ENCODE measurements at regions not wholly inside any gene's neighbourhood (a gene's known extent, or its start where the extent isn't known, plus 50 kb on each side); places are given as distances from the start of the nearest gene placed in this dataset.

GRCh38 chrX:13179586-13179985, 135.2 kb upstream of the FAM9C start:
- over 99% methylated on average over 3 of the region's 3 CpGs for WGBS
- Histone ChIP-seq H3K36me3 (ENCODE audit: control insufficient read depth in 2 of 2, insufficient read depth in 2 of 2, low read length in 1 of 2) (no peaks in the 10 kb centered on the region), H3K27me3 (ENCODE audit: control insufficient read depth in 2 of 2, insufficient read depth in 1 of 2, low read length in 1 of 2) (no peaks in the 10 kb centered on the region), H3K4me3 (ENCODE audit: low read length in 2 of 2) (no peak overlapping the region), H3K27ac (ENCODE audit: low read depth in 1 of 2, low read length in 1 of 2) (no peak overlapping the region), H3K9me3 (ENCODE audit: control insufficient read depth in 2 of 2, insufficient read depth in 1 of 2, low read length in 1 of 2) (no peaks in the 10 kb centered on the region), H3K4me1 (ENCODE audit: control insufficient read depth in 2 of 2, insufficient read depth in 2 of 2, low read length in 2 of 2) (peaks cover 2 to 19% of the 10 kb centered on the region in 2 donors)
- no peak for DNase-seq (ENCODE audit: low read depth in 6 of 9, low spot score in 9 of 9)

- no peak overlapping the region for H3K27ac ChIP-seq (ENCODE audit: low read depth in 1 of 2, low read length in 1 of 2)
- no peaks in the 10 kb centered on the region for H3K36me3 ChIP-seq (ENCODE audit: control insufficient read depth in 2 of 2, insufficient read depth in 2 of 2, low read length in 1 of 2)
- no peaks in the 10 kb centered on the region for H3K9me3 ChIP-seq (ENCODE audit: control insufficient read depth in 2 of 2, insufficient read depth in 1 of 2, low read length in 1 of 2)
- peaks cover 2 to 19% of the 10 kb centered on the region in 2 donors for H3K4me1 ChIP-seq (ENCODE audit: control insufficient read depth in 2 of 2, insufficient read depth in 2 of 2, low read length in 2 of 2)
- no peaks in the 10 kb centered on the region for H3K27me3 ChIP-seq (ENCODE audit: control insufficient read depth in 2 of 2, insufficient read depth in 1 of 2, low read length in 1 of 2)
- WGBS, result 97% methylated on average over 2 of the region's 2 CpGs
- no peak for DNase-seq (ENCODE audit: low read depth in 6 of 9, low spot score in 9 of 9)
- H3K4me3 ChIP-seq (ENCODE audit: low read length in 2 of 2), result no peak overlapping the region
These were observed 134.7 kb upstream of the FAM9C start for GRCh38 chrX:13179100-13179499.

GRCh38 chrX:13177921-13178566, 133.6 kb upstream of the FAM9C start:
- Histone ChIP-seq H3K9me3 (ENCODE audit: control insufficient read depth in 2 of 2, insufficient read depth in 1 of 2, low read length in 1 of 2) (no peaks in the 10 kb centered on the region), H3K4me3 (ENCODE audit: low read length in 2 of 2) (no peak overlapping the region), H3K27me3 (ENCODE audit: control insufficient read depth in 2 of 2, insufficient read depth in 1 of 2, low read length in 1 of 2) (no peaks in the 10 kb centered on the region), H3K36me3 (ENCODE audit: control insufficient read depth in 2 of 2, insufficient read depth in 2 of 2, low read length in 1 of 2) (no peaks in the 10 kb centered on the region), H3K4me1 (ENCODE audit: control insufficient read depth in 2 of 2, insufficient read depth in 2 of 2, low read length in 2 of 2) (peaks cover 2 to 19% of the 10 kb centered on the region in 2 donors), H3K27ac (ENCODE audit: low read depth in 1 of 2, low read length in 1 of 2) (peak overlapping the region in 1 of 2 donors; percentile 18)
- DNase-seq (ENCODE audit: low read depth in 6 of 9, low spot score in 9 of 9), result peak in 8 of 9 donors; percentile 23 to 82 (median 49)
- WGBS, result 46% methylated on average over 6 of the region's 6 CpGs

- WGBS, result 95% methylated on average over 2 of the region's 2 CpGs
- H3K36me3 ChIP-seq (ENCODE audit: control insufficient read depth in 2 of 2, insufficient read depth in 2 of 2, low read length in 1 of 2), result no peaks in the 10 kb centered on the region
- DNase-seq (ENCODE audit: low read depth in 6 of 9, low spot score in 9 of 9), result no peak
- H3K27me3 ChIP-seq (ENCODE audit: control insufficient read depth in 2 of 2, insufficient read depth in 1 of 2, low read length in 1 of 2), result no peaks in the 10 kb centered on the region
- H3K4me3 ChIP-seq (ENCODE audit: low read length in 2 of 2), result no peak overlapping the region
- H3K27ac ChIP-seq (ENCODE audit: low read depth in 1 of 2, low read length in 1 of 2), result no peak overlapping the region
- no peaks in the 10 kb centered on the region for H3K9me3 ChIP-seq (ENCODE audit: control insufficient read depth in 2 of 2, insufficient read depth in 1 of 2, low read length in 1 of 2)
- peaks cover 2 to 19% of the 10 kb centered on the region in 2 donors for H3K4me1 ChIP-seq (ENCODE audit: control insufficient read depth in 2 of 2, insufficient read depth in 2 of 2, low read length in 2 of 2)
These were observed 130.6 kb upstream of the FAM9C start for GRCh38 chrX:13175056-13175455.

GRCh38 chrX:13170966-13171558, 126.6 kb upstream of the FAM9C start:
- 97% methylated on average over 2 of the region's 2 CpGs for WGBS
- no peaks in the 10 kb centered on the region for H3K9me3 ChIP-seq (ENCODE audit: control insufficient read depth in 2 of 2, insufficient read depth in 1 of 2, low read length in 1 of 2)
- no peak for DNase-seq (ENCODE audit: low read depth in 6 of 9, low spot score in 9 of 9)
- no peaks in the 10 kb centered on the region for H3K36me3 ChIP-seq (ENCODE audit: control insufficient read depth in 2 of 2, insufficient read depth in 2 of 2, low read length in 1 of 2)
- peaks cover 0 to 11% of the 10 kb centered on the region in 2 donors for H3K4me1 ChIP-seq (ENCODE audit: control insufficient read depth in 2 of 2, insufficient read depth in 2 of 2, low read length in 2 of 2)
- no peak overlapping the region for H3K27ac ChIP-seq (ENCODE audit: low read depth in 1 of 2, low read length in 1 of 2)
- no peak overlapping the region for H3K4me3 ChIP-seq (ENCODE audit: low read length in 2 of 2)
- H3K27me3 ChIP-seq (ENCODE audit: control insufficient read depth in 2 of 2, insufficient read depth in 1 of 2, low read length in 1 of 2), result no peaks in the 10 kb centered on the region

- H3K36me3 ChIP-seq (ENCODE audit: control insufficient read depth in 2 of 2, insufficient read depth in 2 of 2, low read length in 1 of 2), result no peaks in the 10 kb centered on the region
- WGBS, result 100% methylated on average over 2 of the region's 2 CpGs
- no peaks in the 10 kb centered on the region for H3K9me3 ChIP-seq (ENCODE audit: control insufficient read depth in 2 of 2, insufficient read depth in 1 of 2, low read length in 1 of 2)
- H3K27ac ChIP-seq (ENCODE audit: low read depth in 1 of 2, low read length in 1 of 2), result no peak overlapping the region
- DNase-seq (ENCODE audit: low read depth in 6 of 9, low spot score in 9 of 9), result no peak
- H3K4me3 ChIP-seq (ENCODE audit: low read length in 2 of 2), result no peak overlapping the region
- H3K27me3 ChIP-seq (ENCODE audit: control insufficient read depth in 2 of 2, insufficient read depth in 1 of 2, low read length in 1 of 2), result no peaks in the 10 kb centered on the region
- peaks cover 0 to 11% of the 10 kb centered on the region in 2 donors for H3K4me1 ChIP-seq (ENCODE audit: control insufficient read depth in 2 of 2, insufficient read depth in 2 of 2, low read length in 2 of 2)
These were observed 125.3 kb upstream of the FAM9C start for GRCh38 chrX:13169684-13170083.

GRCh38 chrX:13168269-13168668, 123.8 kb upstream of the FAM9C start:
- DNase-seq (ENCODE audit: low read depth in 6 of 9, low spot score in 9 of 9), result no peak
- 70% methylated on average over 5 of the region's 5 CpGs for WGBS
- H3K27me3 ChIP-seq (ENCODE audit: control insufficient read depth in 2 of 2, insufficient read depth in 1 of 2, low read length in 1 of 2), result no peaks in the 10 kb centered on the region
- no peak overlapping the region for H3K27ac ChIP-seq (ENCODE audit: low read depth in 1 of 2, low read length in 1 of 2)
- H3K9me3 ChIP-seq (ENCODE audit: control insufficient read depth in 2 of 2, insufficient read depth in 1 of 2, low read length in 1 of 2), result no peaks in the 10 kb centered on the region
- peaks cover 0 to 11% of the 10 kb centered on the region in 2 donors for H3K4me1 ChIP-seq (ENCODE audit: control insufficient read depth in 2 of 2, insufficient read depth in 2 of 2, low read length in 2 of 2)
- no peak overlapping the region for H3K4me3 ChIP-seq (ENCODE audit: low read length in 2 of 2)
- H3K36me3 ChIP-seq (ENCODE audit: control insufficient read depth in 2 of 2, insufficient read depth in 2 of 2, low read length in 1 of 2), result no peaks in the 10 kb centered on the region

GRCh38 chrX:13167481-13168231, 123.2 kb upstream of the FAM9C start:
- WGBS, result 70% methylated on average over 9 of the region's 9 CpGs
- H3K27ac ChIP-seq (ENCODE audit: low read depth in 1 of 2, low read length in 1 of 2), result peak overlapping the region; percentile 25 to 42

More at GRCh38 chrX:13167481-13168231, 123.2 kb upstream of the FAM9C start:
- Histone ChIP-seq H3K27me3 (ENCODE audit: control insufficient read depth in 2 of 2, insufficient read depth in 1 of 2, low read length in 1 of 2) (no peaks in the 10 kb centered on the region), H3K4me1 (ENCODE audit: control insufficient read depth in 2 of 2, insufficient read depth in 2 of 2, low read length in 2 of 2) (peaks cover 0 to 11% of the 10 kb centered on the region in 2 donors), H3K4me3 (ENCODE audit: low read length in 2 of 2) (no peak overlapping the region), H3K9me3 (ENCODE audit: control insufficient read depth in 2 of 2, insufficient read depth in 1 of 2, low read length in 1 of 2) (no peaks in the 10 kb centered on the region), H3K36me3 (ENCODE audit: control insufficient read depth in 2 of 2, insufficient read depth in 2 of 2, low read length in 1 of 2) (no peaks in the 10 kb centered on the region)
- peak in 3 of 9 donors; percentile 25 to 61 (median 26) for DNase-seq (ENCODE audit: low read depth in 6 of 9, low spot score in 9 of 9)

All from thymus (tissue), 11 donors.